H1 (cell line): ENCODE measurements at regions not wholly inside any gene's neighbourhood (a gene's known extent, or its start where the extent isn't known, plus 50 kb on each side); places are given as distances from the start of the nearest gene placed in this dataset.

Experiments used
- CTCF ChIA-PET: fragments of 300-600 bp; sonication (Branson Sonifier 250); formaldehyde crosslinking; loops from one replicate; lab custom pipeline; 2021; ENCODE audit not compliant: partially characterized antibody; lab: Charles Lee
- POLR2A ChIA-PET: fragments of 300-600 bp; sonication (Branson Sonifier 250); formaldehyde crosslinking; loops from one replicate; lab custom pipeline; 2021; ENCODE audit warnings: inconsistent platforms; ENCODE audit not compliant: partially characterized antibody; lab: Charles Lee
- DNase-seq, 2 experiments: peaks; one replicate each; pipeline versions ENCODE4 v3.0.0 to v3.0.0-alpha.2; 2010 to 2022; ENCODE audit warnings: low spot score in 2 of 2, low read depth in 1 of 2, mixed read lengths in 1 of 2
- FAIRE-seq: peaks from 2 replicates; lab custom pipeline; 2011; peaks lifted over from hg19 to GRCh38; lab: Jason Lieb, UNC
- H2AFZ ChIP-seq: 2 replicates; pipeline ENCODE4 v1.8.1; 2012; ENCODE audit warnings: low read length, inconsistent platforms
- H2AK5ac ChIP-seq: 2 replicates; pipeline ENCODE4 v1.6.1; 2013; ENCODE audit warnings: low read depth, low read length
- H2BK120ac ChIP-seq: replicated peaks from 2 replicates; pipeline ENCODE3; 2013; ENCODE audit warnings: low read depth, low read length, inconsistent platforms
- H2BK12ac ChIP-seq: 2 replicates; pipeline ENCODE4 v1.6.1; 2013; ENCODE audit warnings: low read depth, low read length
- H2BK15ac ChIP-seq: 2 replicates; pipeline ENCODE4 v1.6.1; 2013; ENCODE audit warnings: low read length
- H2BK20ac ChIP-seq: 2 replicates; pipeline ENCODE4 v1.6.1; 2013; ENCODE audit warnings: low read length
- H2BK5ac ChIP-seq: 2 replicates; pipeline ENCODE4 v1.6.1; 2013; ENCODE audit warnings: low read depth, low read length
- H3K14ac ChIP-seq: 2 replicates; pipeline ENCODE4 v1.6.1; 2013; ENCODE audit warnings: inconsistent platforms; ENCODE audit not compliant: insufficient read length
- H3K18ac ChIP-seq: 2 replicates; pipeline ENCODE4 v1.6.1; 2013; ENCODE audit warnings: low read length; ENCODE audit errors: extremely low read depth
- H3K23ac ChIP-seq: 2 replicates; pipeline ENCODE4 v1.6.1; 2013; ENCODE audit warnings: inconsistent platforms; ENCODE audit not compliant: insufficient read length
- H3K23me2 ChIP-seq: 2 replicates; pipeline ENCODE4 v1.6.1; 2013; ENCODE audit warnings: low read depth, low read length
- H3K27ac ChIP-seq: 2 replicates; pipeline ENCODE4 v1.6.1; 2011; ENCODE audit warnings: low read depth, low read length, inconsistent platforms
- H3K27me3 ChIP-seq, 4 experiments: replicated peaks in 1 of 4; 1 replicate in 1 of 4; 2 replicates in 3 of 4; pipeline versions ENCODE4 v1.6.1 to v1.8.1; 2011 to 2013; ENCODE audit warnings: low read length in 3 of 4, mild to moderate bottlenecking in 3 of 4, inconsistent platforms in 2 of 4, mixed read lengths in 2 of 4, moderate library complexity in 1 of 4; ENCODE audit not compliant: control insufficient read depth in 3 of 4, insufficient read depth in 3 of 4; ENCODE audit errors: extremely low read depth in 1 of 4
- H3K36me3 ChIP-seq, 4 experiments: 2 replicates each; pipeline versions ENCODE4 v1.6.1 to v1.8.1; 2011 to 2013; ENCODE audit warnings: mild to moderate bottlenecking in 4 of 4, low read length in 3 of 4, moderate library complexity in 2 of 4, control low read depth in 1 of 4, inconsistent platforms in 1 of 4; ENCODE audit not compliant: insufficient read depth in 4 of 4, control insufficient read depth in 2 of 4
- H3K4ac ChIP-seq: replicated peaks from 2 replicates; pipeline ENCODE3; 2013; ENCODE audit warnings: low read length, low read depth, mixed read lengths, inconsistent platforms; ENCODE audit not compliant: insufficient read length
- H3K4me1 ChIP-seq, 4 experiments: replicated peaks in 1 of 4; 1 replicate in 1 of 4; 2 replicates in 3 of 4; pipeline versions ENCODE4 v1.6.1 to v1.8.1; 2011 to 2013; ENCODE audit warnings: low read length in 3 of 4, inconsistent platforms in 2 of 4, mixed read lengths in 1 of 4; ENCODE audit not compliant: insufficient read depth in 4 of 4, control insufficient read depth in 3 of 4
- H3K4me2 ChIP-seq, 2 experiments: 2 replicates each; pipeline versions ENCODE4 v1.6.1 to v1.8.1; 2011 to 2013; ENCODE audit warnings: low read depth in 2 of 2, low read length in 2 of 2, control low read depth in 1 of 2, inconsistent platforms in 1 of 2, mild to moderate bottlenecking in 1 of 2; ENCODE audit not compliant: insufficient read depth in 1 of 2
- H3K4me3 ChIP-seq, 4 experiments: fragments of 200-600, 300-600 bp in 1 of 4; sonication (generic), shearing (Covaris generic), sonication (Bioruptor Twin) in 1 of 4; 2 replicates each; pipeline versions ENCODE4 v1.5.1 to v1.8.1; 2011 to 2016; ENCODE audit warnings: low read length in 4 of 4, low read depth in 3 of 4, control low read depth in 2 of 4, inconsistent platforms in 2 of 4, mild to moderate bottlenecking in 2 of 4, mixed read lengths in 1 of 4, moderate library complexity in 1 of 4; ENCODE audit not compliant: insufficient read depth in 2 of 4; ENCODE audit errors: extremely low read depth in 1 of 4
- H3K56ac ChIP-seq: replicated peaks from 2 replicates; pipeline ENCODE3; 2013; ENCODE audit warnings: low read depth, mild to moderate bottlenecking, mixed read lengths, low read length, inconsistent platforms; ENCODE audit not compliant: insufficient read length
- H3K79me1 ChIP-seq: 2 replicates; pipeline ENCODE4 v1.6.1; 2013; ENCODE audit warnings: low read depth, low read length, control low read depth
- H3K79me2 ChIP-seq, 2 experiments: 2 replicates each; pipeline versions ENCODE4 v1.6.1 to v1.8.1; 2012 to 2013; ENCODE audit warnings: low read length in 2 of 2, mild to moderate bottlenecking in 2 of 2, inconsistent platforms in 1 of 2; ENCODE audit not compliant: insufficient read depth in 2 of 2, control insufficient read depth in 1 of 2
- H3K9ac ChIP-seq, 4 experiments: replicated peaks in 1 of 4; 1 replicate in 1 of 4; 2 replicates in 3 of 4; pipeline versions ENCODE4 v1.6.1 to v1.8.1; 2011 to 2013; ENCODE audit warnings: low read depth in 3 of 4, low read length in 3 of 4, control low read depth in 2 of 4, mild to moderate bottlenecking in 2 of 4, moderate library complexity in 2 of 4, inconsistent platforms in 1 of 4; ENCODE audit errors: extremely low read depth in 1 of 4
- H3K9me3 ChIP-seq, 2 experiments: 2 replicates each; pipeline versions ENCODE4 v1.6.1 to v1.8.1; 2012 to 2013; ENCODE audit warnings: mild to moderate bottlenecking in 2 of 2, moderate library complexity in 2 of 2, control low read depth in 1 of 2, inconsistent platforms in 1 of 2, low read depth in 1 of 2, low read length in 1 of 2, mixed read lengths in 1 of 2; ENCODE audit not compliant: insufficient read depth in 2 of 2
- H4K20me1 ChIP-seq, 2 experiments: replicated peaks in 1 of 2; 2 replicates each; pipeline versions ENCODE3 to v1.8.1; 2011 to 2013; ENCODE audit warnings: inconsistent platforms in 2 of 2, low read length in 2 of 2, mild to moderate bottlenecking in 1 of 2; ENCODE audit not compliant: insufficient read depth in 2 of 2, control insufficient read depth in 1 of 2
- H4K5ac ChIP-seq: 2 replicates; pipeline ENCODE4 v1.6.1; 2013; ENCODE audit warnings: low read length, low read depth, mixed read lengths, inconsistent platforms; ENCODE audit not compliant: insufficient read length
- H4K8ac ChIP-seq: 2 replicates; pipeline ENCODE4 v1.8.0; 2013; ENCODE audit warnings: mild to moderate bottlenecking, moderate library complexity, low read length, inconsistent platforms; ENCODE audit not compliant: insufficient read depth; ENCODE audit errors: extremely low read depth
- H4K91ac ChIP-seq: replicated peaks from 2 replicates; pipeline ENCODE3; 2013; ENCODE audit warnings: low read length, mixed read lengths, inconsistent platforms; ENCODE audit not compliant: insufficient read length
- BRCA1 ChIP-seq: IDR thresholded peaks from 2 replicates; pipeline ENCODE4 v1.6.1; 2012; ENCODE audit warnings: low read depth, low read length, improper control_type of control experiment
- EP300 ChIP-seq, 2 experiments: IDR thresholded peaks; 1 replicate in 1 of 2; 2 replicates in 1 of 2; pipeline ENCODE4 v1.6.1; 2011 to 2012; ENCODE audit warnings: low read depth in 2 of 2, low read length in 2 of 2, mild to moderate bottlenecking in 2 of 2, borderline replicate concordance in 1 of 2, inconsistent platforms in 1 of 2, moderate library complexity in 1 of 2
- KDM5A ChIP-seq: fragments of 200-600 bp; IDR thresholded peaks from 2 replicates; pipeline ENCODE4 v1.7.1; 2012; ENCODE audit warnings: mild to moderate bottlenecking, low read length, inconsistent platforms, mixed read lengths
- RFX5 ChIP-seq: IDR thresholded peaks from 2 replicates; pipeline ENCODE4 v1.6.1; 2011; ENCODE audit warnings: low read depth, low read length, improper control_type of control experiment, borderline replicate concordance
- SIRT6 ChIP-seq: IDR thresholded peaks from one replicate; pipeline ENCODE4 v1.7.1; 2012; ENCODE audit warnings: low read length, inconsistent platforms
- WGBS, 2 experiments: shearing (Covaris generic) in 1 of 2; methylation state at CpG; one replicate each; pipeline versions ENCODE4 v1.1.6 to v1.1.7; 2013 to 2015; ENCODE audit warnings: low lambda C conversion rate in 2 of 2, mixed read lengths in 2 of 2, inconsistent platforms in 1 of 2, low coverage in 1 of 2, missing lambda C conversion rate in 1 of 2; ENCODE audit not compliant: insufficient replicate concordance in 2 of 2, insufficient coverage in 1 of 2, insufficient read length in 1 of 2; ENCODE audit errors: extremely low coverage in 1 of 2, missing lambda C conversion rate in 1 of 2; 5-methylcytosine and 5-hydroxymethylcytosine counted together

- Histone ChIP-seq H2BK20ac (no peak overlapping the region), H4K5ac (no peak overlapping the region), H3K4ac (no peak overlapping the region), H3K18ac (no peak overlapping the region), H2BK12ac (no peak overlapping the region), H3K4me2 (no peak overlapping the region), H2AK5ac (no peak overlapping the region), H4K20me1 (no peaks in the 10 kb centered on the region), H4K8ac (no peak overlapping the region), H3K9me3 (no peaks in the 10 kb centered on the region), H3K4me3 (no peak overlapping the region), H2BK5ac (no peak overlapping the region), H3K23ac (no peak overlapping the region), H2BK120ac (no peak overlapping the region), H3K27ac (no peak overlapping the region), H3K4me1 (no peaks in the 10 kb centered on the region), H3K23me2 (no peaks in the 10 kb centered on the region), H3K79me2 (no peaks in the 10 kb centered on the region), H3K79me1 (no peaks in the 10 kb centered on the region), H3K14ac (no peak overlapping the region), H4K91ac (no peak overlapping the region), H3K56ac (no peak overlapping the region), H3K9ac (no peak overlapping the region), H3K36me3 (no peaks in the 10 kb centered on the region), H2AFZ (no peak overlapping the region), H3K27me3 (no peaks in the 10 kb centered on the region), H2BK15ac (no peak overlapping the region)
- ChIA-PET POLR2A (no interaction called here), CTCF (no interaction called here)
- TF ChIP-seq EP300 (IDR thresholded peaks at IDR 0.05; ENCODE audit: borderline replicate concordance in 1 of 2, low read depth in 2 of 2, low read length in 2 of 2) (no peak), SIRT6 (no peak), BRCA1 (no peak), RFX5 (no peak), KDM5A (no peak)
- FAIRE-seq, result no peak
- no peak for DNase-seq
- WGBS, 2 experiments, result 96% methylated on average over 3 of the region's 3 CpGs; no CpG with 5 or more reads in 1 of the 2 experiments
Measured at GRCh38 chr16:64397945-64398508, 723.8 kb downstream of the CDH11 start.
